VCaP (cell line): ENCODE measurements at regions not wholly inside any gene's neighbourhood (a gene's known extent, or its start where the extent isn't known, plus 50 kb on each side); places are given as distances from the start of the nearest gene placed in this dataset.

Source experiments
- H3K27ac ChIP-seq: fragments of 450-650 bp; 2 replicates; pipeline ENCODE4 v1.5.1; 2017
- CTCF ChIP-seq: fragments of 450-650 bp; conservative IDR thresholded peaks from 2 replicates; pipeline ENCODE4 v1.5.1; 2017; ENCODE audit warnings: mild to moderate bottlenecking, moderate library complexity

- no peak for TF ChIP-seq CTCF
- no peak overlapping the region for H3K27ac ChIP-seq
These were observed 65.7 kb upstream of the DUSP22 start for GRCh38 chr6:226516-227073.

- no peak overlapping the region for H3K27ac ChIP-seq
- TF ChIP-seq CTCF: no peak
These were observed 65.1 kb upstream of the DUSP22 start for GRCh38 chr6:227074-227782.

- no peak overlapping the region for H3K27ac ChIP-seq
- no peak for TF ChIP-seq CTCF
These were observed 64.4 kb upstream of the DUSP22 start for GRCh38 chr6:227812-228338.

GRCh38 chr6:228881-229651, 63.2 kb upstream of the DUSP22 start:
- H3K27ac ChIP-seq: no peak overlapping the region
- TF ChIP-seq CTCF: no peak

GRCh38 chr6:231779-232178, 60.5 kb upstream of the DUSP22 start:
- TF ChIP-seq CTCF: no peak
- no peak overlapping the region for H3K27ac ChIP-seq

GRCh38 chr6:232982-233640, 59.2 kb upstream of the DUSP22 start:
- no peak for TF ChIP-seq CTCF
- no peak overlapping the region for H3K27ac ChIP-seq
